ENCODE measurements at regions not wholly inside any gene's neighbourhood (a gene's known extent, or its start where the extent isn't known, plus 50 kb on each side); places are given as distances from the start of the nearest gene placed in this dataset.

- no peak overlapping the region for H3K27ac Mint-ChIP-seq (ENCODE audit: unreplicated experiment)
- no peak for DNase-seq
Measured at GRCh38 chr4:184294606-184295133, 77.0 kb upstream of the ENPP6 start.

GRCh38 chr4:184293552-184293951 lies 75.9 kb upstream of the ENPP6 start:
- ChIA-PET CTCF (no interaction called here), POLR2A (no interaction called here)
- H3K27ac Mint-ChIP-seq (ENCODE audit: unreplicated experiment) = no peak overlapping the region
- H3K9me3 Mint-ChIP-seq (ENCODE audit: unreplicated experiment) = no peaks in the 10 kb centered on the region
- no peaks in the 10 kb centered on the region for H3K27me3 ChIP-seq (replicated peaks; ENCODE audit: control insufficient read depth, insufficient read depth, low read length)
- TF ChIP-seq CTCF (IDR thresholded peaks at IDR 0.05; ENCODE audit: insufficient read depth in 1 of 2, low read depth in 1 of 2, low read length in 1 of 2, severe bottlenecking in 1 of 2, unreplicated experiment in 1 of 2) = no peak
- no peak overlapping the region for H3K4me3 Mint-ChIP-seq (ENCODE audit: unreplicated experiment)
- intact Hi-C loops (cut with micrococcal nuclease; ENCODE audit: unreplicated experiment) = loop anchor here (1.0 kb wide), 1 partner anchor 55 kb away; no protein-coding TSS in a partner anchor
- no peaks in the 10 kb centered on the region for H3K36me3 Mint-ChIP-seq (ENCODE audit: insufficient read depth, unreplicated experiment)
- no peaks in the 10 kb centered on the region for H3K9me3 ChIP-seq
- no peaks in the 10 kb centered on the region for H3K36me3 ChIP-seq (ENCODE audit: control insufficient read depth, insufficient read depth, low read length)
- no peak overlapping the region for H3K4me3 ChIP-seq (ENCODE audit: low read depth, low read length)
- DNase-seq = peak in 1 of 2 experiments; percentile 54
- H3K4me1 ChIP-seq = peaks cover 6% of the 10 kb centered on the region; the same call in 1 of the 2 replicates
- peaks cover 3% of the 10 kb centered on the region for H3K4me1 Mint-ChIP-seq (ENCODE audit: low read depth, unreplicated experiment)
- H3K27me3 Mint-ChIP-seq (ENCODE audit: insufficient read depth, unreplicated experiment) = no peaks in the 10 kb centered on the region
- BruUV-seq (replicated peaks) = no TSS peak

More at GRCh38 chr4:184294606-184295133, 77.0 kb upstream of the ENPP6 start:
- BruUV-seq (replicated peaks) = no TSS peak
- intact Hi-C loops (cut with micrococcal nuclease; ENCODE audit: unreplicated experiment) = no loop called here
- H3K4me1 ChIP-seq = no peaks in the 10 kb centered on the region
- no peaks in the 10 kb centered on the region for H3K4me1 Mint-ChIP-seq (ENCODE audit: low read depth, unreplicated experiment)
- no peak for TF ChIP-seq CTCF (IDR thresholded peaks at IDR 0.05; ENCODE audit: insufficient read depth in 1 of 2, low read depth in 1 of 2, low read length in 1 of 2, severe bottlenecking in 1 of 2, unreplicated experiment in 1 of 2)
- H3K27me3 ChIP-seq (replicated peaks; ENCODE audit: control insufficient read depth, insufficient read depth, low read length) = no peaks in the 10 kb centered on the region
- no peak overlapping the region for H3K4me3 Mint-ChIP-seq (ENCODE audit: unreplicated experiment)
- no peaks in the 10 kb centered on the region for H3K27me3 Mint-ChIP-seq (ENCODE audit: insufficient read depth, unreplicated experiment)
- H3K4me3 ChIP-seq (ENCODE audit: low read depth, low read length) = no peak overlapping the region
- ChIA-PET CTCF (no interaction called here), POLR2A (no interaction called here)
- H3K9me3 ChIP-seq = no peaks in the 10 kb centered on the region
- H3K36me3 ChIP-seq (ENCODE audit: control insufficient read depth, insufficient read depth, low read length) = no peaks in the 10 kb centered on the region
- H3K9me3 Mint-ChIP-seq (ENCODE audit: unreplicated experiment) = no peaks in the 10 kb centered on the region
- no peaks in the 10 kb centered on the region for H3K36me3 Mint-ChIP-seq (ENCODE audit: insufficient read depth, unreplicated experiment)

GRCh38 chr4:184292877-184293276 lies 75.2 kb upstream of the ENPP6 start:
- peaks cover 3% of the 10 kb centered on the region for H3K36me3 Mint-ChIP-seq (ENCODE audit: insufficient read depth, unreplicated experiment)
- no peak for TF ChIP-seq CTCF (IDR thresholded peaks at IDR 0.05; ENCODE audit: insufficient read depth in 1 of 2, low read depth in 1 of 2, low read length in 1 of 2, severe bottlenecking in 1 of 2, unreplicated experiment in 1 of 2)
- BruUV-seq (replicated peaks) = no TSS peak
- Histone ChIP-seq H3K36me3 (ENCODE audit: control insufficient read depth, insufficient read depth, low read length) (no peaks in the 10 kb centered on the region), H3K9me3 (no peaks in the 10 kb centered on the region), H3K27me3 (replicated peaks; ENCODE audit: control insufficient read depth, insufficient read depth, low read length) (no peaks in the 10 kb centered on the region), H3K4me1 (peaks cover 13% of the 10 kb centered on the region), H3K4me3 (ENCODE audit: low read depth, low read length) (no peak overlapping the region)
- intact Hi-C loops (cut with micrococcal nuclease; ENCODE audit: unreplicated experiment) = loop anchor here (1.0 kb wide), 1 partner anchor 55 kb away; no protein-coding TSS in a partner anchor
- H3K4me1 Mint-ChIP-seq (ENCODE audit: low read depth, unreplicated experiment) = peaks cover 7% of the 10 kb centered on the region
- no peaks in the 10 kb centered on the region for H3K27me3 Mint-ChIP-seq (ENCODE audit: insufficient read depth, unreplicated experiment)
- CTCF ChIA-PET = no interaction called here
- POLR2A ChIA-PET = no interaction called here
- H3K4me3 Mint-ChIP-seq (ENCODE audit: unreplicated experiment) = no peak overlapping the region
- H3K9me3 Mint-ChIP-seq (ENCODE audit: unreplicated experiment) = no peaks in the 10 kb centered on the region
- no peak for DNase-seq
- H3K27ac Mint-ChIP-seq (ENCODE audit: unreplicated experiment) = no peak overlapping the region

Data from Caco-2 (cell line).